ENCODE measurements at regions not wholly inside any gene's neighbourhood (a gene's known extent, or its start where the extent isn't known, plus 50 kb on each side); places are given as distances from the start of the nearest gene placed in this dataset.

GRCh38 chr2:168348076-168348475 is 100.7 kb upstream of the STK39 start:
- TF ChIP-seq TCF4 (CRISPR knock-in tag; IDR thresholded peaks at IDR 0.05; ENCODE audit: borderline replicate concordance) = no peak
- no peak for TF ChIP-seq ZNF565 (CRISPR knock-in tag; conservative IDR thresholded peaks at IDR 0.05; ENCODE audit: low read depth)
- TF ChIP-seq CREB5 (CRISPR knock-in tag; IDR thresholded peaks at IDR 0.05; ENCODE audit: low read depth) = no peak
- no peak for TF ChIP-seq ZC3H10 (CRISPR knock-in tag; IDR thresholded peaks at IDR 0.05)
- TF ChIP-seq ZFP30 (CRISPR knock-in tag; IDR thresholded peaks at IDR 0.05) = no peak
- TF ChIP-seq ZFP3 (CRISPR knock-in tag; IDR thresholded peaks at IDR 0.05) = no peak
- TF ChIP-seq PPARA (CRISPR knock-in tag; IDR thresholded peaks at IDR 0.05; ENCODE audit: borderline replicate concordance) = no peak
- no peak for TF ChIP-seq PATZ1 (CRISPR knock-in tag; IDR thresholded peaks at IDR 0.05; ENCODE audit: borderline replicate concordance)
- TF ChIP-seq TOX (CRISPR knock-in tag; IDR thresholded peaks at IDR 0.05; ENCODE audit: borderline replicate concordance) = no peak
- no peak for TF ChIP-seq TSHZ2 (CRISPR knock-in tag; IDR thresholded peaks at IDR 0.05)
- TF ChIP-seq ARNTL (CRISPR knock-in tag; IDR thresholded peaks at IDR 0.05; ENCODE audit: borderline replicate concordance, low read depth) = no peak
- TF ChIP-seq OSR1 (CRISPR knock-in tag; IDR thresholded peaks at IDR 0.05) = no peak
- TF ChIP-seq CSDC2 (CRISPR knock-in tag; IDR thresholded peaks at IDR 0.05) = no peak
- TF ChIP-seq RARB (CRISPR knock-in tag; IDR thresholded peaks at IDR 0.05) = no peak
